UCSD-AML1 (cell line): ENCODE measurements at regions not wholly inside any gene's neighbourhood (a gene's known extent, or its start where the extent isn't known, plus 50 kb on each side); places are given as distances from the start of the nearest gene placed in this dataset.

ENCODE experiments used
- DNase-seq: peaks from one replicate; lab custom pipeline; 2025; ENCODE audit not compliant: unreplicated experiment; lab: John Stamatoyannopoulos, UW

- no peak for DNase-seq
Measured at GRCh38 chr18:8962855-8963635, 139.5 kb upstream of the NDUFV2 start.

DNA sequence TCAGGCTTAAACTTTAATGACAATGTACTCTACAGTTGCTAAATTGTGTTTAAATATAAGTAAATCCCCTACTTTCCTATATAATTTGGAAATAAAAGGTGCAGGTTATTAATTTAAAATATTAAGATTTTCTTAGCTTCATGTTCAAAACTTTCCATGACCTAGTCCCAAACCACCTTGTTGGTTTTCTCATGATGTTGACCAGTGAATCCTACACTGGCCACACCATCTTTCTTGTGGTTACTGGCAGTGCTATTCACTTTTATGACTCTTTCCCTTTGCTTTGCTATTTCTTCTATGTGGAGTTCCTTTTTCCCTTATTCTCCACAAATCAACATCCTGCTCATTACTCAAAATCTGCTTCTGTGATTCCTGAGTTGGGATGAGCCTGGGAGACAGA lies 138.6 kb upstream of the NDUFV2 start:
- no peak for DNase-seq

GRCh38 chr18:8965398-8965797 lies 137.1 kb upstream of the NDUFV2 start:
- DNase-seq: no peak

DNA sequence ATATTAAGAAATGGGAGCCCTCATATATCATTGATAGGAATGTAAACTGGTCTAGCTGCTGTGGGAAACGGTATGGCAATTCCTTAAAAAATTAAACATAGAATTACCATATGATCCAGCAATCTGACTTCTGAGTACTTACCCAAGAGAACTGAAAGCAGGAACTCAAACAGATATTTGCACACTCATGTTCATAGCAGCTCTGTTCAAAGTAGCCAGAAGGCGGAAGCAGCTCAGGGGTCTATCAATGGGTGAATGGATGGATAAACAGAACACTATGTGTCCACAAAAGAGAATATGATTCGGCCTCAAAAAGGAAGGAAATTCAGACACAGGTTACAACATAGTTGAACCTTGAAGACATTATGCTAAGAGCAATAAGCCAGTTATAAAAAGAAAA lies 135.7 kb upstream of the NDUFV2 start:
- no peak for DNase-seq

GRCh38 chr18:8967573-8967972 lies 134.9 kb upstream of the NDUFV2 start:
- no peak for DNase-seq

DNA sequence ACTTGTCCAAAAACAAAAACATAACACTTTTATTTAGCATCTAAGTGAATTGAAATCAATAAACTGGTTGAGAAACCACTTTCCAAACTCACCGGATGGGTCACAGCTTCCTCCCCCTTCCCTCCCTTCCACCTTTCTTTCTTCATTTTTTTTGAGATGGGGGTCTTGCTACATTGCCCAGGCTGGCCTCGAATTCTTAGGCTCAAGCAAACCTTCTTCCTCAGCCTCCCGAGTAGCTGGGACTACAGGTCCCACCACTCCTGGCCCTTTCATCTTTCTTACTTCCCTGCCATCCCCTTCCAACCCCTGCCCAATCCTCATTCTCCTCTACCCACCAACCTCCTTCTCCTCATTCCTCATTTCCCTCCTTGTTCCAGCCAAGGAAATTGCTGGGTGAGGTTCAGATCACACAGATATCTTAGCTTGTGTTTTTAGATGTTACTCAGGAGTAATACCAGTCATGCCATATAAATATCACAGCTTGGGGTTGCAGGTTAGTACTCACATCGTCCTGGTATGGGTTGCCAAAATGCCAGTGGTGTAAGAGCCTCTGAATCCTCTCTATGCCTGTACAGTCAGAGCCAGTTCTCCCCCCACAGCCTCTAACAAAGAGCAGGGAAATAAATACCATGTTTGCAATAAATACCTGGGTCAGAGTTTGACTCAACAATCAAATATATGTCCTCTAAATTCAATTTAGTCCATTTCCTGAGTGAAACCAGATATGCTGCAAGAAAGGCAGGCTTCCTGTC lies 132.7 kb upstream of the NDUFV2 start:
- no peak for DNase-seq

GRCh38 chr18:8970843-8971242 lies 131.7 kb upstream of the NDUFV2 start:
- DNase-seq: no peak

DNA sequence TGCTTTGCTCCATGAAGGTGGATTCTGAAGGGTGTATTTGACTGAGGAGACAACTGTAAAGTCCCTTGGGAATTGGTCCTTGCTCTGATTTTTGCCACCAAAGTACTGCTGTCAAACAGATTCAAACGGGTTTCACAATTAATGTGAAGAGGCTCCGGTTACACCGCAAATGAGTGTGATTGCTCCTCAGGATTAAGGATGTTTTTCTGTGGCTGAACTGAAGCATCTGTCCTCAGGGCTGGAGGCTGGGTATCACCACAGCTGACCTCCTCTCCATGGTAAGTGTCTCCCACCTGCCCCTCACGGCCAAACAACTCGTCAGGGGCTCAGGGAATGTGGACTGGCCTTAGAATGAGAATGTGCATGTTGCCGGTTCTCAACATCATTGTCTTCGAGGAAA lies 130.4 kb upstream of the NDUFV2 start:
- no peak for DNase-seq

DNA sequence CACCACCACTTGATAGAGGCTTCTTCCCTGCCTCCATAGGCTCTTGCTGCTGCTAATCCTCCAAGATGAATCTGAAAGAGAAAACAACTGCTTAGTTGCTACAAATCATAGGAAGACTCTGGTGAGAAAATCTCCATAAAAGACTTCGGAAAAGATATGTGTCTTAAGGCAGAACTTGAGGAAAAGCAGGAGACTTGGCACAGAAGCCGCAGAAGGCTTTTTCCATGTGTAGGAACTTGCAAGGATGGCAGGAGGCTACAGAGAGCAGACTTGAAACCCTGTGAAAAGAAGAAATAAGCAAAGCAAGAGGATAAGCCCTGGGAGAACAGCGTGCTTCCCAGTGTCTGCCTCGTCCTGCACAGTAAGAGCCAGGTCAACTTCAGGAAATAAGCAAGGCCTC lies 128.2 kb upstream of the NDUFV2 start:
- no peak for DNase-seq

DNA sequence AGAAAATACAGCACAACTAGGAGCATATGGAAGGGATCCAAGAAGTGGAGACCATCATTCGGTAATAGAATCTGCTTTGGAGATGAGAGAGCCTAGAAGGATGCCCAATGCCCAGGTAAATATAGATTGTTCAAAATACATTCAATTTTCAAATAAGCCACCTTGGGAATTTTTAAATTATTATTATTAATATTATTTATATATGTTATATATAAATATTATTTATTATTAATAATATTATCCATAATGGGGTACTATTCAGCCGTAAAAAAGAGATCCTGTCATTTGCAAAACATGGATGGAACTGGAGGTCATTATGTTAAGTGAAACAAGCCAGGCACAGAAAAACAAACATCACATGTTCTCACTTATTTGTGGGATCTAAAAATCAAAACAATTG lies 127.8 kb upstream of the NDUFV2 start:
- no peak for DNase-seq

DNA sequence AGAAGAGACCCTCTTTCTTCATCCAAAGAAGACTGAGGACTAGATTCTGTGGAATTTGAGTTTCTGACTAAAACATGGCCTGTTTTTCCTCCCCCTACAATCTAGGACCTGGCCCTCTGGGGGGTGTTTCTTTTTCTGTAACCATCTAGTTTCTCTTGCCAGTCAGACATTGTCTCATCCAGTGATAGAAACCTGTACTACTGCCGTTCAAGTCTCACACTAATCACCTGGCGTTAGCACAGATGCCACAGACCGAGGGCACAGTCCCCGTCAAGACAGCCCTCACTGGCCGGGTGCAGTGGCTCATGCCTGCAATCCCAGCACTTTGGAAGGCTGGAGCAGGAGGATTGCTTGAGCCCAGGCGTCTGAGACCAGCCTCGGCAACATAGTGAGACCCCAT lies 126.9 kb upstream of the NDUFV2 start:
- no peak for DNase-seq

- DNase-seq: no peak
Measured at GRCh38 chr18:8976606-8977005, 125.9 kb upstream of the NDUFV2 start.

- no peak for DNase-seq
Measured at GRCh38 chr18:8977166-8977565, 125.3 kb upstream of the NDUFV2 start.

DNA sequence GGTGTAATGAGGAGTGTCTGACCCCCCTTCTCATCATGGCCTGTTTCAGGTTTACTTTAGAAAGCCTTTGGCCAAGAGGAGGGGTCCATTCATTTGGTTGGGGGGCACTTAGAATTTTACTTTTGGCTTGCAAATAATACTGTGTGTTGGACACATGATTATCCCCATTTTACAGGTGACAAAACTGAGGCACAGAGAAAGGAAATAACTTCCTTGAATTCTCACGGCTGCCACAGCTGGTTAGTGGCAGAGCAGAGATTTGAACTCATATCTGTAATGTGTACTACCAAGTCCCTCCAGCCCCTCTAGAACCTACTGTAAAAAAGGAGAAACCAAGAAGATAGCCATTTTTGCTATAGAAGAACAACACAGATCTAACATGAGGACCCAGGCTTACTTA lies 124.8 kb upstream of the NDUFV2 start:
- DNase-seq: no peak

GRCh38 chr18:8978394-8978793 lies 124.1 kb upstream of the NDUFV2 start:
- no peak for DNase-seq

GRCh38 chr18:8979258-8979988 lies 123.1 kb upstream of the NDUFV2 start:
- no peak for DNase-seq

DNA sequence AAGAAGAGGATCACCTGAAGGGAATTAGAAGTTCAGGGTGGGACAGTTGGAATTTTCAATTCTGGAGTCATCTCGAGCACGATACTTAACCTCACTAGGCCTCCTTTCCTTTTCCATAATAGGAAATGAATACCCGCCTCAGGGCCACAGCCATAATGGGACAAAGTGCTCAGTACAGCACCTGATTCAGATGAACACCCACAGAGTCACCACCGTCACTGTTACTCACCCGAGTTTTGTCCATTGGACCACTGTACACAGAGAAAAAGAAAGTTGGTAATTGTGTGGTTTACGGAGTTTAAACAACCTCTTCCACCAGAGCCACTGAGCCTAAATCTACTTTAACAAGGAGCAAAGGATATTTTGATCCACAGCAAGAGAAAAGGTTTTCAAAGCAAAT lies 122.0 kb upstream of the NDUFV2 start:
- DNase-seq: no peak

GRCh38 chr18:8980918-8981317 lies 121.6 kb upstream of the NDUFV2 start:
- DNase-seq: no peak

GRCh38 chr18:8982416-8983183 lies 119.9 kb upstream of the NDUFV2 start:
- no peak for DNase-seq

DNA sequence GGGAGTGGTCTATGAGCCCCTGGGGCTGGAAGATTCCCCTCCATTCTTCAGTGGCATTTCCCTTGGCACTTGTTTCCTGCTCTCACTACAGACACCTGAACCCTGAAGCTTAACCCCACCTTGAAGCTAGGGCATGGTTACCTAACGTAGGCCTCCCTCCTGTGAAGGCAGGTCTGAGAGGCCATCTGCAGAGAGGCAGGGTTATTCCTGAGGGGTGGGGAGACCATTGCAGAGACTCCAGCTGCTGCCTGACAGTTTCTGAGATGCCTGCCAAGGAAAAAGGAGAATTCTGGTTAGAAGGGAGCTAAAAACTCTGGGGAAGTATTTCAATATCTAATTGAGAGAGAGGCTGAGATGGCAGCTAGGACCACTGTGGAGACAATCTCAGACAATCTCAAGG lies 119.3 kb upstream of the NDUFV2 start:
- DNase-seq: no peak

- no peak for DNase-seq
Measured at GRCh38 chr18:8984131-8984721, 118.3 kb upstream of the NDUFV2 start.
